ENCODE measurements at regions not wholly inside any gene's neighbourhood (a gene's known extent, or its start where the extent isn't known, plus 50 kb on each side); places are given as distances from the start of the nearest gene placed in this dataset.

- no peak overlapping the region for H3K4me3 Mint-ChIP-seq (ENCODE audit: unreplicated experiment)
- H3K4me1 Mint-ChIP-seq (ENCODE audit: low read depth) = no peaks in the 10 kb centered on the region
- no peak overlapping the region for H3K27ac Mint-ChIP-seq (ENCODE audit: unreplicated experiment)
- H3K27me3 Mint-ChIP-seq (ENCODE audit: low read depth) = no peaks in the 10 kb centered on the region
- no peak for TF ChIP-seq CTCF (IDR thresholded peaks at IDR 0.05)
- no peaks in the 10 kb centered on the region for H3K36me3 Mint-ChIP-seq (ENCODE audit: low read depth)
- peaks cover 15% of the 10 kb centered on the region for H3K9me3 Mint-ChIP-seq (ENCODE audit: low read depth)
- DNase-seq (ENCODE audit: low spot score) = no peak
Measured at GRCh38 chrX:20965270-20966044, 408.8 kb upstream of the CNKSR2 start.

GRCh38 chrX:20954014-20954413 is 420.2 kb upstream of the CNKSR2 start:
- no peaks in the 10 kb centered on the region for H3K9me3 Mint-ChIP-seq (ENCODE audit: low read depth)
- no peaks in the 10 kb centered on the region for H3K27me3 Mint-ChIP-seq (ENCODE audit: low read depth)
- H3K4me3 Mint-ChIP-seq (ENCODE audit: unreplicated experiment) = no peak overlapping the region
- H3K4me1 Mint-ChIP-seq (ENCODE audit: low read depth) = no peaks in the 10 kb centered on the region
- no peak overlapping the region for H3K27ac Mint-ChIP-seq (ENCODE audit: unreplicated experiment)
- no peaks in the 10 kb centered on the region for H3K36me3 Mint-ChIP-seq (ENCODE audit: low read depth)
- TF ChIP-seq CTCF (IDR thresholded peaks at IDR 0.05) = no peak
- no peak for DNase-seq (ENCODE audit: low spot score)

- no peak overlapping the region for H3K4me3 Mint-ChIP-seq (ENCODE audit: unreplicated experiment)
- no peak for TF ChIP-seq CTCF (IDR thresholded peaks at IDR 0.05)
- no peaks in the 10 kb centered on the region for H3K9me3 Mint-ChIP-seq (ENCODE audit: low read depth)
- H3K4me1 Mint-ChIP-seq (ENCODE audit: low read depth) = no peaks in the 10 kb centered on the region
- DNase-seq (ENCODE audit: low spot score) = no peak
- H3K27ac Mint-ChIP-seq (ENCODE audit: unreplicated experiment) = no peak overlapping the region
- peaks cover 5% of the 10 kb centered on the region for H3K27me3 Mint-ChIP-seq (ENCODE audit: low read depth)
- H3K36me3 Mint-ChIP-seq (ENCODE audit: low read depth) = no peaks in the 10 kb centered on the region
Measured at GRCh38 chrX:20952180-20952579, 422.0 kb upstream of the CNKSR2 start.

GRCh38 chrX:20951016-20951810 is 423.0 kb upstream of the CNKSR2 start:
- no peak overlapping the region for H3K4me3 Mint-ChIP-seq (ENCODE audit: unreplicated experiment)
- peaks cover 5% of the 10 kb centered on the region for H3K27me3 Mint-ChIP-seq (ENCODE audit: low read depth)
- H3K36me3 Mint-ChIP-seq (ENCODE audit: low read depth) = no peaks in the 10 kb centered on the region
- H3K27ac Mint-ChIP-seq (ENCODE audit: unreplicated experiment) = no peak overlapping the region
- no peaks in the 10 kb centered on the region for H3K9me3 Mint-ChIP-seq (ENCODE audit: low read depth)
- no peaks in the 10 kb centered on the region for H3K4me1 Mint-ChIP-seq (ENCODE audit: low read depth)
- TF ChIP-seq CTCF (IDR thresholded peaks at IDR 0.05) = no peak
- DNase-seq (ENCODE audit: low spot score) = no peak

GRCh38 chrX:20947411-20947912 is 426.8 kb upstream of the CNKSR2 start:
- no peak overlapping the region for H3K27ac Mint-ChIP-seq (ENCODE audit: unreplicated experiment)
- TF ChIP-seq CTCF (IDR thresholded peaks at IDR 0.05) = no peak

More at GRCh38 chrX:20947411-20947912, 426.8 kb upstream of the CNKSR2 start:
- DNase-seq (ENCODE audit: low spot score) = no peak
- peaks cover 5% of the 10 kb centered on the region for H3K27me3 Mint-ChIP-seq (ENCODE audit: low read depth)
- H3K36me3 Mint-ChIP-seq (ENCODE audit: low read depth) = no peaks in the 10 kb centered on the region
- no peak overlapping the region for H3K4me3 Mint-ChIP-seq (ENCODE audit: unreplicated experiment)
- no peaks in the 10 kb centered on the region for H3K4me1 Mint-ChIP-seq (ENCODE audit: low read depth)
- H3K9me3 Mint-ChIP-seq (ENCODE audit: low read depth) = no peaks in the 10 kb centered on the region
